Fibroblast of the aortic adventitia (primary cell): ENCODE measurements at regions not wholly inside any gene's neighbourhood (a gene's known extent, or its start where the extent isn't known, plus 50 kb on each side); places are given as distances from the start of the nearest gene placed in this dataset.
A peak's percentile ranks its signal among the peaks of the same experiment; 100 is the strongest.
"Not testable (repeated sequence)": the region's sequence is repeated elsewhere in the genome, so short reads cannot be mapped to it uniquely, and the experiment has no call there.

Experiments
- DNase-seq: peaks from one replicate; pipeline ENCODE4 v3.0.0-alpha.2; 2010; ENCODE audit warnings: low read depth
- H3K4me3 ChIP-seq: 2 replicates; pipeline ENCODE4 v1.5.1; 2011; ENCODE audit warnings: low read depth, mild to moderate bottlenecking, control low read depth, low read length, moderate library complexity
- TF ChIP-seq, protein P1 (sequence below): IDR thresholded peaks from 2 replicates; pipeline ENCODE4 v1.5.1; 2011; ENCODE audit warnings: mild to moderate bottlenecking, low read length, control low read depth, inconsistent platforms; ENCODE audit not compliant: insufficient read depth

DNA sequence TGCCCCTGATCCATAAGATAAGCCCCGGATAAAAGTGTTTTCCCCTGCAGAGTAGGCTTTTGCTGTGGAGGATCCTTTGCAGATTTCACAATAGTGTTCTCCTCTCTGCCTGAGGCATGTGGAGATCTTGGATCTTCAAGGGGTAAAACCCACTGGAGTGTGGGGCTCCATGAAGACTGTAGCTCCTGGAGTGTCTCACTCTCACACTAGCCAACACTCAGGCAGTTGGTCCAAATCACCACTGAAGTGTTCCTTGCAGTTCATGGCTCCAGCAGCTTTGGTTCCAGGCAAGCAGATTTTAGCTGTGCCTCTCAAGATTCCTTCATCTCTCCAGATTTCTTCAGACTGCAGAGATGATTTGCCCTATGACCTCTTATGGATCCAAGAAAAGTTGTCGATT is 665.3 kb downstream of the TNS3 start:
- TF ChIP-seq, protein P1, sequence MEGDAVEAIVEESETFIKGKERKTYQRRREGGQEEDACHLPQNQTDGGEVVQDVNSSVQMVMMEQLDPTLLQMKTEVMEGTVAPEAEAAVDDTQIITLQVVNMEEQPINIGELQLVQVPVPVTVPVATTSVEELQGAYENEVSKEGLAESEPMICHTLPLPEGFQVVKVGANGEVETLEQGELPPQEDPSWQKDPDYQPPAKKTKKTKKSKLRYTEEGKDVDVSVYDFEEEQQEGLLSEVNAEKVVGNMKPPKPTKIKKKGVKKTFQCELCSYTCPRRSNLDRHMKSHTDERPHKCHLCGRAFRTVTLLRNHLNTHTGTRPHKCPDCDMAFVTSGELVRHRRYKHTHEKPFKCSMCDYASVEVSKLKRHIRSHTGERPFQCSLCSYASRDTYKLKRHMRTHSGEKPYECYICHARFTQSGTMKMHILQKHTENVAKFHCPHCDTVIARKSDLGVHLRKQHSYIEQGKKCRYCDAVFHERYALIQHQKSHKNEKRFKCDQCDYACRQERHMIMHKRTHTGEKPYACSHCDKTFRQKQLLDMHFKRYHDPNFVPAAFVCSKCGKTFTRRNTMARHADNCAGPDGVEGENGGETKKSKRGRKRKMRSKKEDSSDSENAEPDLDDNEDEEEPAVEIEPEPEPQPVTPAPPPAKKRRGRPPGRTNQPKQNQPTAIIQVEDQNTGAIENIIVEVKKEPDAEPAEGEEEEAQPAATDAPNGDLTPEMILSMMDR, result no peak
- DNase-seq, result no peak
- H3K4me3 ChIP-seq, result no peak overlapping the region

DNA sequence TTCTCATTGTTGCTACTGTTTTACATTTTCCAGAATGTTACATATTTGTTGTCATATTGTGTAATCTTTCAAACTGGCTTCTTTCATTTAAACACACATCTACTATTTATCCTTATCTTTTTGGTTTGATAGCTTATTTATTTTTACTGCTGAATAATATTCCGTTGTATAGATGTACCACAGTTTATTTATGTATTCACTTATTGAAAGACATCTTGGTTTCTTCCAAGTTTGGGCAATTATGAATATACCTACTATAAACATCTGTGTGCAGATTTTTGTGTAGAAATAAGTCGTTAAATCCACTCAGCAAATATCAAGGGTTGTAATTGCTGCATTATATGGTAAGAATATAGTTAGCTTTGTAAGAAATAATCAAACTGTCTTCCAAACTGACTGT is 669.2 kb downstream of the TNS3 start:
- no peak for DNase-seq
- TF ChIP-seq, protein P1, result no peak
- no peak overlapping the region for H3K4me3 ChIP-seq

- no peak overlapping the region for H3K4me3 ChIP-seq
- peak; percentile 82 for DNase-seq
- TF ChIP-seq, protein P1, result no peak
These were observed 672.3 kb downstream of the TNS3 start for GRCh38 chr7:46909601-46910051.

DNA sequence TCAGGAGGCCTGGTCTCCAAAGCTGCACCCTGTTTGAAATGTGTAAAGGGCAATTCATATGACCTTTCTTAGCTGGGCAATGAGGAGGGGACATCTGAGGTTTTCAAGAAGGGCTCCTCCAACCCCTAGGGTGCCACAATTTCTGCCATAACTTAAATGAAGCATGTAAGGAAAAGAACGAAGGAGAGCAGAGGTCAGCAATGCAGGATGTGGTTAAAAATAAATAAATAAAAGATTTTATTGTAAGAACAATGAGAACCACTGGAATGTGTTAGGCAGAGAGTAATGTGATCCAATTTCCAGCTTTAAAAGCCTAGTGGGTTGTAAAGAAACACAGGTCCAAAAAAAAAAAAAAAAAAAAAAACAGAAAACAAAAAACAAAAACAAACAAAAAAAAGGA is 673.1 kb downstream of the TNS3 start:
- TF ChIP-seq, protein P1, result no peak
- no peak overlapping the region for H3K4me3 ChIP-seq
- peak; percentile 86 for DNase-seq

GRCh38 chr7:46904523-46904922 is 677.4 kb downstream of the TNS3 start:
- not testable (repeated sequence) for DNase-seq, H3K4me3 ChIP-seq

DNA sequence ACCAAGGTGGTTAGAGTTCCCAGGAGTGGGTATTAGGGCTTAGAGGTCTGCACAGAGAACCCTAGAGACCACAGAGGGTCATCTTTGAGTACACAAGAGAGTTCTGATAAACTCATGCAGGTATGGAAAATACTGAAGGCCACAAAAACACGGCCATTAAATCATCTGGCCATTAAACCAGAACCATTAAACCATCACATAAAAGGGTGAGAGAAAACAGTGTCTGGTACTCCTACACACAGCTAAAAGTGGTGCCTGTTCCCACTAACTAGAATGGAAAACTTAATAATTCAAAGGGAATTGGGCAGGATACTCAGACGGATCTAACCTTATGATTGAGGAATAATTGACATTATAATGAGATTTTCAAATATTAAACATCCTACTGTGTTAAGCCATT is 679.4 kb downstream of the TNS3 start:
- TF ChIP-seq, protein P1, result no peak
- no peak for DNase-seq
- no peak overlapping the region for H3K4me3 ChIP-seq

GRCh38 chr7:46900312-46901263 is 681.3 kb downstream of the TNS3 start:
- DNase-seq, result peak; percentile 98
- no peak overlapping the region for H3K4me3 ChIP-seq
- TF ChIP-seq, protein P1, result no peak
